Amniotic epithelial cell (primary cell): ENCODE measurements at regions not wholly inside any gene's neighbourhood (a gene's known extent, or its start where the extent isn't known, plus 50 kb on each side); places are given as distances from the start of the nearest gene placed in this dataset.
"Not testable (repeated sequence)": the region's sequence is repeated elsewhere in the genome, so short reads cannot be mapped to it uniquely, and the experiment has no call there.

Experiments used
- DNase-seq: peaks from one replicate; pipeline ENCODE4 v3.0.0-alpha.2; 2010; ENCODE audit warnings: low read depth

DNA sequence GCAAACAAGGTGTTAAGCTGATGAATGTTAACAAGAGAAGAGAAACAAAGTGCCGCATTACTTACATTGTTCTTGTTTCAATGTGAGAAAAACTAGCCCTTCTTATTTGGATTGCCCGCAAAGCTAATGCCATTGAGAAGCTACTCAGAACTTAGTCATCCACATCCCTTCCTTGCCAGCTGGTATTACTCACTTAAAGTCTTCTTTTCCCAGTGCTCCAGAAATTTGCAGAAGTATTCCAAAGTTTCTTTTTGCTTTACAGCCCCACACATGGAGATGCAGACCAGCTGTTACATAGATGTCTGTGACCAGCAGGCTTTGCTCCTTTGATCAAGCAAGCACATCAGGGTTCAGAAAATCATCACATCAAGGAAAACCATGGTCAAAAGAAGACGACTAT, 529.0 kb downstream of the TBC1D32 start:
- DNase-seq: no peak

GRCh38 chr6:120804612-120805011, 529.7 kb downstream of the TBC1D32 start:
- no peak for DNase-seq

DNA sequence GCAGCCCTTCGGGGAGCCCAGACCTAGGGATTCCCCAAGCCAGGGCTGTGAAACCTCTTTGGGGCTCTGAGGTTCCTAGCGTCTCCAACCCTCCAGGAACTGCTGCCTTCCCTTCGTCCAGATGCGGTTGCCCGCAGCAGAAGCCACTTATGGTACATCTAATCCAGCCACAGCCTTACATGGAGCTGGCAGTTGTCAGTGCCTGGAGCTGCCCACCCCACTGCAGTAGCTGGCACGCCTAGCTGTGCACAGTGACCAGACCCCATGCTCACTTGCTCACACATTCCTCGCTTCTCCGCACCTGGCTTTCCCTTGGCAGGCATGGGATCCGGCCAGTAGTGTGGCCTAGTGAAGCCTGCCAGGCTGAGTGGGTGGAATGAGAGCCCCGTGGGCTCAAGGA, 547.6 kb downstream of the TBC1D32 start:
- DNase-seq: no peak

DNA sequence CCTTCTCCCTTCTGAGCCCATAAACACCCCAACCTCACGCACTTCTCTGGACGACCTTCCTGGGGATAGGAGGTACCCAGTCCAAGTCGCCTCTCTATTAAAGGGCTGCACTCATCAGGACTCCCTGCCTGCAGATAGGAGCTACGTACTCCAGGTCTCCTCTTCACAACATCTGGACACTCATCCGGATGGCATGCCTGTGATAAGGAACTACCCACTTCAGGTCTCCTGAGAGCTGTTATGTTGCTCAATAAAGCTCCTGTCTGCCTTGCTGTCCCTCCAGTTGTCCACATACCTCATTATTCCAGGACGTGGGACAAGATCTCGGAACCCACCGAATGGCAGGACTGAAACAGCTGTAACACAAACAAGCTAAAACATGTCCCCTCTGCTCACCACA, 548.0 kb downstream of the TBC1D32 start:
- DNase-seq: no peak

GRCh38 chr6:120785459-120786086, 548.7 kb downstream of the TBC1D32 start:
- no peak for DNase-seq

GRCh38 chr6:120779441-120779840, 554.8 kb downstream of the TBC1D32 start:
- DNase-seq: no peak

DNA sequence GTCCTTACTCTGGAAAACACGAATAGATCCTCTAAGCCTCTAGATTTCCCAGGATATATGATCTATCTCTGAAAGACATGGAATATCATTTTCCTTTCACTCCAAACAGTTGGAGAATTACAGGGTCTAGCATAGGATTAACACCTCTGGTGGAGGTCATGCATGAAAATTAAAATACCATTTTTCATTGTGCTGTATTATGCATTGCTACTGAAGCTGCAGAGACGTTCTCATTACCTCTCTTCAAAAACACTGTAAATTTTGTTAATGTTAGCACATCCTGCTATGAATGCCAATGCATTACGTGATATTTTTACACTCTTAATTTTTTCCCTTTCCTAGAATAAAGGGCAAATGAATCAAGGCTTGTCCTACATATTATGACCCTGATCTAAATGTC, 558.6 kb downstream of the TBC1D32 start:
- DNase-seq: no peak

GRCh38 chr6:120774275-120774674, 560.0 kb downstream of the TBC1D32 start:
- no peak for DNase-seq

DNA sequence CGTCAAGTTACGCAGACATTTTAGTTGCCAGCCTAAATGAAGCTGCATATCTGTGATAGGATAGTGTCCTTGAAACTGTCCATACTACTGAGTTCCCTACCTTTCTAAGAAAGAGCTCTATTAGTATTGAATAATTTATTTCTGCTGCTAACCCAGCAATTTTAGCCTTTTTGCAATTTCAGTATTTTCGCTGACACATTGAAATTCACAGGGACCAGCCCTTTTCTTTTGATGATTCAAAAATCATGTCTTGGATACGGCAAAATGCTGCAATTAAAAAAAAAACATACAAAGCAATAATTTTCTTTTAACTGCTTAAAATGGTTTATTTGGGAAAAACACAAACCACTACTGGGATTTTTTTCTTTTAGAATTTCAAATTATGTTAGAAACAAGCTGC, 563.3 kb downstream of the TBC1D32 start:
- DNase-seq: no peak

DNA sequence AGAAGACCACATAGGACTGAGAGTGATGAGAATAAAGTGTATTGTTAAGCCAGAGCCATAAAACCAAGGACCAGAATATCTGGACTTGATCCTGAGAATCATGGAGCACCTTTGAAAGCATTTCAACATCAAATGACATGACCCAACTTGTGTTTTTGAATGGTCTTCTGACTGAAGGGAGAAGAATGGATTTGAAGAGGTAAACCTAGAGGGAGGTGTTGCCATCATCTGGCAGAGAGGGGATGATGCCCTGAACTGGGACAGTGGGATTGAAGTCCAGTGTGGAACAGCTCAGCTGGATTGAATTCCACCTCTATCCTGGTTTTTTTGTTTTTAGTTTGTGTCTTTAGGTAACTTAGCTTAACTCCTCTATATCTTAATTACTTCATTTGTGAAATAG, 570.0 kb downstream of the TBC1D32 start:
- no peak for DNase-seq

GRCh38 chr6:120759570-120759969, 574.7 kb downstream of the TBC1D32 start:
- no peak for DNase-seq

DNA sequence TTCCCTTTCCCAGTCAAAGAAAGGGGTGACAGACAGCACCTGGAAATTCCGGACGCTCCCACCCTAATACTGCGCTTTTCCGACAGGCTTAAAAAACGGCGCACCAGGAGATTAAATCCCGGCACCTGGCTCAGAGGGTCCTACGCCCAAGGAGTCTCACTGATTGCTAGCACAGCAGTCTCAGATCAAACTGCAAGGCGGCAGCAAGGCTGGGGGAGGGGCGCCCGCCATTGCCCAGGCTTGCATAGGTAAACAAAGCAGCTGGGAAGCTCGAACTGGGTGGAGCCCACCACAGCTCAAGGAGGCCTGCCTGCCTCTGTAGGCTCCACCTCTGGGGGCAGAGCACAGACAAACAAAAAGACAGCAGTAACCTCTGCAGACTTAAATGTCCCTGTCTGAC, 585.7 kb downstream of the TBC1D32 start:
- DNase-seq: not testable (repeated sequence)

DNA sequence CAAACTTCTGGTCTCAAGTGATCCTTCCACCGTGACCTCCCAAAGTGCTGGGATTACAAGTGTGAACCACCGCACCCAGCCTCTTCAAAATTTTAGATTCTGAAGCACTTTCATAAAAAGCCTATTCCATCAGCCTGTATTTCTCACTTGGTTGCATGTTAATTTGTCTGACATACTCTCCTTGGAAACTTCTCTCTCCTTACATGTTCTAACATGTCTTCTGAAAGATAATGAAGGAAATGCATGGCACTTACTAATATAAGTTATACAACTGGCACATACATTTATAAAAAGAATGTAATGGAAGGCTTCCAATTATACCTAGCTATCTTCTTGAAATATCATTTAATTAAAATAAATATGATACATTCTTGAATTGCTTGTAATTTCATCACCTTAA, 597.5 kb downstream of the TBC1D32 start:
- DNase-seq: no peak

GRCh38 chr6:120735641-120736040, 598.6 kb downstream of the TBC1D32 start:
- DNase-seq: peak; percentile 41

GRCh38 chr6:120711255-120711654, 623.0 kb downstream of the TBC1D32 start:
- no peak for DNase-seq

- no peak for DNase-seq
These were observed 634.3 kb downstream of the TBC1D32 start for GRCh38 chr6:120700001-120700400.

- no peak for DNase-seq
These were observed 647.8 kb downstream of the TBC1D32 start for GRCh38 chr6:120686492-120686891.

DNA sequence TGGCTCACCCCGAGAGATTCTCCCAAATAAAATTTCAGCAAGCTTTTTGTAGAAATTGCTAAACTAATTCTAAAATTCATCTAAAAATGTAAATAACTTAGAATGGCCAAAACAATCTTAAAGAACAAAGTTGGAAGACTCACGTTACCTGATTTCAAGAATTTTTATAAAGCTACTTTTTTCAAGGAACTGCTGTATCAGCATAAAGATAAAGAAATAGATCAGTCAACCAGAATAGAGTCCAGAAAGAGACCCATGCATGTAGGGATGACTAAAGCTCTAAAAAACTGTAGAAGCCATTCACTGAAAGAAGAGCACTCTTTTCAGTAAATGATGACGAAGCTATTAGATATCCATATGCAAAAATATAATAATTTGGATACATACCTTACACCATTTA, 652.1 kb downstream of the TBC1D32 start:
- no peak for DNase-seq

- DNase-seq: peak; percentile 2
These were observed 653.1 kb downstream of the TBC1D32 start for GRCh38 chr6:120681204-120681603.

DNA sequence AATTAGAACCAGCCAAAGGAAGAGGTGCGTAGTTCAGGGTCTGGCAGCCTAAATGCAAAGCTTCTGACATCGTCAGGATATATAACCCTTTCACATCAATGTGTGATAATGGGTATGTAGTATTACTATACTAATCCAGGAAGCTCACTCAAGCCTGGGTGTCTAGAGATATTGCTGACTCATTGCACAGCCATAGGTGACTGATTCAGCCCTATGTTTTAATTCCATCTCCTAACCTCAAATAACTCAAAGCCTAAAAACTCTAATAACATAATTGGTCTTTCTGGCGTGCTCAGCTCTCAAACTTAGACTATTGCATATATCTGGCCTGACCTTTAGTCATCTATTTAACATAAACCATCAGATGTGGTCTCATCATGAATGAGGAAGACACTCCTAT, 658.4 kb downstream of the TBC1D32 start:
- DNase-seq: no peak

DNA sequence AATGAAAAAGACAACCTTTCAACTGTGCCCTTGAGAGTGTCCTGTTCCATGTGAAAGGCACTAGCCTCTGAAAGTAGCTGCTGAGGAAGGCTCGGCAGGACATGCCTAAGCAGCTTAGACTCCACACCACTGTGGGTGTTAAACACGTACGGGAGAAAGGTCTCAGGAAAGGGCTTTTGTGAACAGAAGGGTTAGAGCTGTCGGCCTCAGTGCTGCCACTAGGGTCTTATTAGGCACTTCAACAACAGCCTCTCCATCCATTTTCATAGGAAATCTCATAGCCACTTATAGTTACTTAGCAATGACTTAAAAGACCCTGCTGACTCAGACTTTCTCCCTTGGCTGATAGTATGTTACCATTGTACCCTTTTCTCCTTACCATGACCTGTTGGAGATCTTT, 662.8 kb downstream of the TBC1D32 start:
- no peak for DNase-seq

DNA sequence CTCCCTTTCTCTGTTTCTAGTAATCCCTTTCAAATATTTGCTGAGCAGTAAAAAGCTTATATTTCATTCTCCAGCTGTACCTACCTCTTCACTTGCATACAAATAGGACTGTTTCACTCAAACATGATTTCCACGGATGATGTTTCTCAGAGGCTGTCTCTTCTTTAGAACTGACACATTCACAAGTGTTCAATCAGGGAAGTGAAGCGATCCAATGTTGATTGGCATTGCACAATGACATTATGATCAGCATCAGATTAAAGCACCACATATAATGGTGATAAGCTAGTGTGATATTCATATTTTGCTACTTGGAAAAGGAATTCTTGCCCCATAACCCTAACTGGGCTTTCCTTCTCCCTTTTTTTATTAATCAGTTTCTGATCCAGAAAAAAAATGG, 681.8 kb downstream of the TBC1D32 start:
- DNase-seq: no peak

- no peak for DNase-seq
These were observed 685.6 kb downstream of the TBC1D32 start for GRCh38 chr6:120648713-120649112.

GRCh38 chr6:120646101-120646500, 688.2 kb downstream of the TBC1D32 start:
- DNase-seq: no peak

DNA sequence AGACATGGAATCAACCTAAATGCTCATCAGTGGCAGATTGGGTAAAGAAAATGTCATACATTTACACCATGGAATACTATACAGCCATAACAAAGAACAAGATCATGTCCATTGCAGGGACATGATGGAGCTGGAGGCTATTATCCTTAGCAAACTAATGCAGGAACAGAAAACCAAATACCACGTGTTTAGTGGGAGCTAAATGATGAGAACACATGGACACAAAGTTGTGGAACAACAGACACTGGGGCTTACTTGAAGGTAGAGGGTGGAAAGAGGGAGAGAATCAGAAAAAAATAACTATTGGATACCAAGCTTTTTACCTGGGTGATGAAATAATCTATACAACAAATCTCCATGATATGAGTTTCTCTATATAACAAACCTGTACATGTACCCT, 701.3 kb downstream of the TBC1D32 start:
- DNase-seq: no peak
